Loucy (cell line): ENCODE measurements at regions not wholly inside any gene's neighbourhood (a gene's known extent, or its start where the extent isn't known, plus 50 kb on each side); places are given as distances from the start of the nearest gene placed in this dataset.

ENCODE experiments used
- H2AFZ ChIP-seq: fragments of 200-600 bp; sonication (generic); 2 replicates; pipeline ENCODE4 v1.6.0; 2016; ENCODE audit warnings: antibody characterized with exemption, mild to moderate bottlenecking, low read length, moderate library complexity
- H3F3A ChIP-seq: fragments of 200-600 bp; 2 replicates; pipeline ENCODE4 v1.6.0; 2016; ENCODE audit warnings: antibody characterized with exemption, low read depth, mild to moderate bottlenecking
- H3K27me3 ChIP-seq: fragments of 200-600 bp; sonication (generic); 2 replicates; pipeline ENCODE4 v1.6.1; 2014; ENCODE audit warnings: low read length, mild to moderate bottlenecking; ENCODE audit not compliant: insufficient read depth, poor library complexity, severe bottlenecking
- H3K36me3 ChIP-seq: fragments of 200-600 bp; sonication (generic); 2 replicates; pipeline ENCODE4 v1.6.1; 2016; ENCODE audit warnings: low read length; ENCODE audit not compliant: insufficient read depth
- H3K4me1 ChIP-seq: fragments of 200-600 bp; sonication (generic); 2 replicates; pipeline ENCODE4 v1.5.1; 2014; ENCODE audit warnings: low read length, mild to moderate bottlenecking; ENCODE audit not compliant: insufficient read depth, poor library complexity, severe bottlenecking
- H3K4me2 ChIP-seq: fragments of 200-600 bp; sonication (generic); 2 replicates; pipeline ENCODE4 v1.6.0; 2014; ENCODE audit warnings: antibody characterized with exemption, low read length, low read depth, mild to moderate bottlenecking; ENCODE audit not compliant: poor library complexity, severe bottlenecking
- H3K4me3 ChIP-seq: fragments of 200-600 bp; sonication (generic); 2 replicates; pipeline ENCODE4 v1.5.1; 2014; ENCODE audit warnings: low read length, mild to moderate bottlenecking, mixed read lengths; ENCODE audit not compliant: poor library complexity, severe bottlenecking
- H3K79me2 ChIP-seq: fragments of 200-600 bp; sonication (generic); 2 replicates; pipeline ENCODE4 v1.6.1; 2014; ENCODE audit warnings: low read length; ENCODE audit not compliant: insufficient read depth
- H3K9ac ChIP-seq: fragments of 200-600 bp; sonication (generic); 2 replicates; pipeline ENCODE4 v1.6.0; 2014; ENCODE audit warnings: mild to moderate bottlenecking, low read depth, low read length, moderate library complexity; ENCODE audit not compliant: poor library complexity, severe bottlenecking
- H3K9me2 ChIP-seq: fragments of 200-600 bp; sonication (generic); replicated peaks from 2 replicates; pipeline ENCODE4 v1.6.1; 2016; ENCODE audit warnings: low read depth, low read length, mixed read lengths
- H3K9me3 ChIP-seq: fragments of 200-600 bp; sonication (generic); 2 replicates; pipeline ENCODE4 v1.6.1; 2014; ENCODE audit warnings: mild to moderate bottlenecking, antibody characterized with exemption, low read length, low read depth; ENCODE audit not compliant: insufficient read depth
- H4K20me1 ChIP-seq: fragments of 200-600 bp; sonication (generic); 2 replicates; pipeline ENCODE4 v1.6.0; 2014; ENCODE audit warnings: antibody characterized with exemption, low read length, mild to moderate bottlenecking; ENCODE audit not compliant: insufficient read depth, poor library complexity, severe bottlenecking
- EZH2phosphoT487 ChIP-seq: fragments of 200-600 bp; IDR thresholded peaks from 2 replicates; pipeline ENCODE4 v1.6.1; 2018; ENCODE audit warnings: antibody characterized with exemption, mild to moderate bottlenecking, moderate library complexity, borderline replicate concordance
- TF ChIP-seq, protein P1 (sequence below): fragments of 200-600 bp; sonication (generic); conservative IDR thresholded peaks from 2 replicates; pipeline ENCODE4 v1.5.1; 2014; ENCODE audit warnings: mild to moderate bottlenecking, antibody characterized with exemption, low read length

GRCh38 chr14:27367345-27367744 is 769.5 kb upstream of the NOVA1 start:
- H3K4me3 ChIP-seq, result no peak overlapping the region
- H3K9ac ChIP-seq, result no peak overlapping the region
- H3K9me3 ChIP-seq, result no peaks in the 10 kb centered on the region
- TF ChIP-seq EZH2phosphoT487, result no peak
- TF ChIP-seq, protein P1, sequence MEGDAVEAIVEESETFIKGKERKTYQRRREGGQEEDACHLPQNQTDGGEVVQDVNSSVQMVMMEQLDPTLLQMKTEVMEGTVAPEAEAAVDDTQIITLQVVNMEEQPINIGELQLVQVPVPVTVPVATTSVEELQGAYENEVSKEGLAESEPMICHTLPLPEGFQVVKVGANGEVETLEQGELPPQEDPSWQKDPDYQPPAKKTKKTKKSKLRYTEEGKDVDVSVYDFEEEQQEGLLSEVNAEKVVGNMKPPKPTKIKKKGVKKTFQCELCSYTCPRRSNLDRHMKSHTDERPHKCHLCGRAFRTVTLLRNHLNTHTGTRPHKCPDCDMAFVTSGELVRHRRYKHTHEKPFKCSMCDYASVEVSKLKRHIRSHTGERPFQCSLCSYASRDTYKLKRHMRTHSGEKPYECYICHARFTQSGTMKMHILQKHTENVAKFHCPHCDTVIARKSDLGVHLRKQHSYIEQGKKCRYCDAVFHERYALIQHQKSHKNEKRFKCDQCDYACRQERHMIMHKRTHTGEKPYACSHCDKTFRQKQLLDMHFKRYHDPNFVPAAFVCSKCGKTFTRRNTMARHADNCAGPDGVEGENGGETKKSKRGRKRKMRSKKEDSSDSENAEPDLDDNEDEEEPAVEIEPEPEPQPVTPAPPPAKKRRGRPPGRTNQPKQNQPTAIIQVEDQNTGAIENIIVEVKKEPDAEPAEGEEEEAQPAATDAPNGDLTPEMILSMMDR, result no peak
- H2AFZ ChIP-seq, result no peak overlapping the region
- no peaks in the 10 kb centered on the region for H4K20me1 ChIP-seq
- H3K4me2 ChIP-seq, result no peak overlapping the region
- no peaks in the 10 kb centered on the region for H3K27me3 ChIP-seq
- H3K9me2 ChIP-seq, result no peaks in the 10 kb centered on the region
- no peaks in the 10 kb centered on the region for H3K36me3 ChIP-seq
- H3F3A ChIP-seq, result no peaks in the 10 kb centered on the region
- H3K4me1 ChIP-seq, result no peaks in the 10 kb centered on the region
- H3K79me2 ChIP-seq, result no peaks in the 10 kb centered on the region

GRCh38 chr14:27370074-27370473 is 772.2 kb upstream of the NOVA1 start:
- Histone ChIP-seq H3F3A (no peaks in the 10 kb centered on the region), H3K36me3 (no peaks in the 10 kb centered on the region), H3K4me2 (no peak overlapping the region), H2AFZ (no peak overlapping the region), H3K4me1 (no peaks in the 10 kb centered on the region), H4K20me1 (no peaks in the 10 kb centered on the region), H3K9me2 (no peaks in the 10 kb centered on the region), H3K9ac (no peak overlapping the region), H3K4me3 (no peak overlapping the region), H3K27me3 (no peaks in the 10 kb centered on the region), H3K9me3 (no peaks in the 10 kb centered on the region), H3K79me2 (no peaks in the 10 kb centered on the region)
- no peak for TF ChIP-seq EZH2phosphoT487
- TF ChIP-seq, protein P1, result no peak

- no peaks in the 10 kb centered on the region for H3K36me3 ChIP-seq
- no peaks in the 10 kb centered on the region for H3F3A ChIP-seq
- H3K9me3 ChIP-seq, result no peaks in the 10 kb centered on the region
- no peaks in the 10 kb centered on the region for H3K4me1 ChIP-seq
- no peaks in the 10 kb centered on the region for H3K9me2 ChIP-seq
- H3K79me2 ChIP-seq, result no peaks in the 10 kb centered on the region
- no peaks in the 10 kb centered on the region for H4K20me1 ChIP-seq
- TF ChIP-seq, protein P1, result no peak
- no peak for TF ChIP-seq EZH2phosphoT487
- H3K4me2 ChIP-seq, result no peak overlapping the region
- H2AFZ ChIP-seq, result no peak overlapping the region
- H3K4me3 ChIP-seq, result no peak overlapping the region
- H3K9ac ChIP-seq, result no peak overlapping the region
- no peaks in the 10 kb centered on the region for H3K27me3 ChIP-seq
These were observed 772.9 kb upstream of the NOVA1 start for GRCh38 chr14:27370775-27371174.
